HuH-7 (cell line): ENCODE measurements at regions not wholly inside any gene's neighbourhood (a gene's known extent, or its start where the extent isn't known, plus 50 kb on each side); places are given as distances from the start of the nearest gene placed in this dataset.
"Not testable (repeated sequence)": the region's sequence is repeated elsewhere in the genome, so short reads cannot be mapped to it uniquely, and the experiment has no call there.

Experiments used
- DNase-seq: peaks from one replicate; pipeline ENCODE4 v3.0.0; 2011; ENCODE audit warnings: low spot score

GRCh38 chr2:118791483-118791882 is 56.0 kb downstream of the EN1 start:
- no peak for DNase-seq

DNA sequence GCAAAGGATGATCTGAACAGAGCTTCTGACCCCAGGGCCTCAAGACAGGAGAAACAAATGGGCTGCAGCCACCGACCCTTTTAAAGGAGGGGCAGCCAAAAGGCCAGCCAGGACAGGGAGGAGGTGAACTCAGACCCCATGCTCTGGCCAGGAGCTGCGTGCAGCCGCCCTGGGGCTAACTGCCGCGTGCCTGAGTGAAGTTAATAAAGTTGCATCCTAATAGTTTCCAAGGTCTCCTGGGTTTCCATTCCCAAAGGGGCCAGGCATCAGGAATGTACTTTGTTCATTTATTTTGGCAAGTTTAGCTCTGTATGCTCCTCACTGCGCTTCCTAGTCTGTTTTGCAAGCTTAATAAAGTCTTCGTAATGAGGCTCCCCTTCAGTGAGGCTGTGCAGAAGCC is 60.7 kb downstream of the EN1 start:
- DNase-seq = no peak

DNA sequence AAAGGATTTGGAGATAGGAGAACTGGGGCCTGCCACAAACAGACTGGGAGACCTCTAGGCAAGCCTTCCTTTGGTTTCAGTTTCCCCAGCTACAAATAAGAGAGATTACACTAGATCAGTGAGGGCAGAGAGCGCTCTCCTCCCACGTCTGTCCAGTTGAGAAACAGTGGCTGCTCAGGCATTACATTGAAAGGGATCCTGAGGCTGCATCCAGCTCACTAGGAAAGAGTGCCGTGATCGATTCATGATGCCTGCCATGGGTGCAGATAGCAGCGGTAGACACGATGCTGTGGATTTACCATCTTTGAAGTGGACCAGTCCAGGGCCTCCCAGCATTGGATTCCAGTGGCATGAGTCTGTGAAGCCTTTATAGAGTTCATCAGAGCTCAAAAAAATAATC is 62.6 kb downstream of the EN1 start:
- no peak for DNase-seq

- no peak for DNase-seq
These were observed 68.1 kb downstream of the EN1 start for GRCh38 chr2:118779362-118779761.

GRCh38 chr2:118774458-118775133 is 72.9 kb downstream of the EN1 start:
- peak; percentile 27 for DNase-seq

DNA sequence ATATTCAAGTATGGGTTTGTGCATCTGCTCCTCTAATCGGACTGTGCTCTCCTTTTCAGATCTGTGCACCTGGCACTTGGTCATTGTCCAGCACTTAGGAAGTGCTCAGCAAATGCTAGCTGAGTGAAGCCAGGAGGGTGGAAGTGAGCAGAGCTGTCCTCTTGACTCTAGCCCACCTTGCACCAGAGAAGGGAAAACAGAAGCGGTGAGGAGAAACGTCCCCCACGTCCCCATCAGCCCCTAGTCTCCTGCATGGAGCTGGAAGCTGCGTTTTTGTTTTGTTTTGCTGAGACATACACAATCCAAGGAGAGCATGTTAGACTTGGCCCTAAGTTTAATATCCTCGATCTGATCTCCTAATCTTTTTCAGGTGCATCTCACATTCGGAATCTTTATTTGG is 73.6 kb downstream of the EN1 start:
- DNase-seq = no peak

- no peak for DNase-seq
These were observed 74.8 kb downstream of the EN1 start for GRCh38 chr2:118772487-118773200.

DNA sequence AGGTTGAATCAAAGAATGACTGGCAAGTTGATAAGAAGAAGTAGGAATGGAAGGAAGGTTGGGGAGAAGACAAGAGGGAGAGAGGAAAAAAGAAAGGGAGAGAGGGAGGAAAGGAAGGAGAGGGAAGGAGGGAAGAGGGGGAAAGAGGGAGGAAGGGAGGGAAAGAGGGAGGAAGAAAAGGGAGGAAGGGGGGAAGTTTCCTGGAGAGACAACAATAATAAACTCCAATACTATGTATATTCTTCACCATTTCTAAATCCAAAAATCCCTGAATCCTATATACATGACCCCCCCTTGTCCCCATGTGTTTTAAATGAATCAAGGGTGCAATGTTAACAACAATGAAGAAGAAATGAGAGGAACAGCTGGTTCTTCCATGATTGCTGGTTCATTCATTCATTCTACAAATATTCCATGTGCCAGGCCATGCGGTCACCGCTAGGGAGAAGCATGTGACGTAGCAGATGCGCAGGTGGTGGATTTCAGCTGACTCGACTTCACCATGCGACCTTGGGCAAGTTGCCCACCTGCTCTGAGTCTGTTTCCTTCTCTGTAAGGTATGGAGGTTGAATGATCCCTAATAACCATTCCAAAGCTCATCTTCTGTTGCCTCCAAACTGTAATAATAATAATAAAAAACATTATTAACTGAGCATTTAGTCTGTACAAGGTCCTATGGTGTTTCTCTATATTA is 77.6 kb downstream of the EN1 start:
- DNase-seq = no peak

DNA sequence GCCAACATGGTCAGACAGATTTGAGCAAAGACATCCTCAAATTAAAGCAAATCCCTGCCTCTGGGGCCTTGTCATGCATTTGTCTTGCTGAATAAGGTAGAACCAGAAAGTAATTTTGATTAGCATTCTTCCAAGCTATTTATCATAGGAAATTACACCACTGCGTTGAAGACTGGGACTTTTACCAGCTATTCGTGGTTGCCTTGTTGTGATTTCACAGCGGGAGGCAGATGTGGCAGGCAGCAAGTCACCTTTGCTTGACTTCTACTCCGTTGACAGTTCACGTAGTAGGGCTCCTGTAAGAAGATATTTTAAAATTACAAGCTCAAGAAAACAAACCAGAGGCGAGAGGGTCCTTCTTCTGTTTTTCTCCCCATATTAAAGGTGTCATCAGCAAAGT is 80.6 kb downstream of the EN1 start:
- no peak for DNase-seq

- no peak for DNase-seq
These were observed 82.6 kb downstream of the EN1 start for GRCh38 chr2:118764855-118765254.

DNA sequence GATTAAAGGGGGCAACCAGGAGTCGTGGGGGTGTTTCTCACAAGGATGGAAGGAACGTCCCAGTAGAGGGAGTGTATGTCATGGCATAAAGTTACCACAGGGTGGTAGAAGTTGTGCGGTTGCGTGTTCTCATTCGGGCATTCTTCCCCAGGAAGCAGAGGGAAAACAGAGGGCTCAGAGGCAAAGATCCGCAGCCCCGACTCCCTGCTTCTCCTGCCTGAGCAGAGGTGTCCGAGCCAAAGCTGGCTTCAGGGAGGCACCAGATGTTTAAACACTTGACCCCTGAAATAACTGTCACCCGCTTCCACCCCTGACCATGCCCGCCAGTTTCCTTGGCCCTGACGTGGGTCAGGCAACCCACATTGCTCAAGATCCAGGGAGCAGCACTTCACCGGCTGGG is 83.7 kb downstream of the EN1 start:
- DNase-seq = peak; percentile 24

GRCh38 chr2:118762290-118762689 is 85.2 kb downstream of the EN1 start:
- DNase-seq = no peak

GRCh38 chr2:118761771-118762170 is 85.7 kb downstream of the EN1 start:
- no peak for DNase-seq

DNA sequence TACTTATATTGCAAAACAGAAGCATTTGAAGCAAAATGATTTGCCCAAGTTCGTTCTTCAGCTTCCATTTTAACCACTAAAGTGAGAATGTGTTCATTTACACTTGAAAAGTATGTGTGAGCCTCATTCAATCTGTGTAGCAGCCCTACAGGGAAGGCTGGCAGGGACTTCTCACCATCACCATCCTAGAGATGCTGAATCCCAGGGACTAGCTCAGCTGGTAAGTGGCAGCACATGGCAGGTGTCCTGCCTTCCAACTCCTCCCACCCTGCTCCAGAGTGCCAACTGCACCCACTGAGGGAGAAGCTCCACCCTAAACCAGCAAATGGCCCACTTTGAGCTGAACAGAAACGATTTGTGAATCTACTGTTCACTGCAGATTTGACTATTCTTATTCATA is 91.5 kb downstream of the EN1 start:
- DNase-seq = no peak

DNA sequence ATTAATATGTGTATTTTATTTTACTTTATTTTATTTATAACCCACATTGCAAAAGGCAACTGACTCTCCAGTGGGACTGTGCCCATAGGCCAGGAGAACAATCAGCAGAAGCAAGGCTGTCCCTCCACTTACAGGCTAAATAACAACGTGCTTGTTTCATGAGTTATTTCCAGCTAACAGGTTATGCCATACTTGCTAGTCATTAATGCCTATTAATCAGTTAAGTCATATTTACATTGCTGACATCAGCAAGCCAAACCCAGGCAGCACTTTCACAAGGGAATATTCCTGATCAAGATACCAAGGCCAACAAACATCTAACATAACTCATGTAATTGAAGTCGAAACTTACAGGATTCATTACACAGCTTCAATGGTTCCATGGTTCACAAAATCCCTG is 92.1 kb downstream of the EN1 start:
- no peak for DNase-seq

- DNase-seq = no peak
These were observed 94.6 kb downstream of the EN1 start for GRCh38 chr2:118752762-118753429.

DNA sequence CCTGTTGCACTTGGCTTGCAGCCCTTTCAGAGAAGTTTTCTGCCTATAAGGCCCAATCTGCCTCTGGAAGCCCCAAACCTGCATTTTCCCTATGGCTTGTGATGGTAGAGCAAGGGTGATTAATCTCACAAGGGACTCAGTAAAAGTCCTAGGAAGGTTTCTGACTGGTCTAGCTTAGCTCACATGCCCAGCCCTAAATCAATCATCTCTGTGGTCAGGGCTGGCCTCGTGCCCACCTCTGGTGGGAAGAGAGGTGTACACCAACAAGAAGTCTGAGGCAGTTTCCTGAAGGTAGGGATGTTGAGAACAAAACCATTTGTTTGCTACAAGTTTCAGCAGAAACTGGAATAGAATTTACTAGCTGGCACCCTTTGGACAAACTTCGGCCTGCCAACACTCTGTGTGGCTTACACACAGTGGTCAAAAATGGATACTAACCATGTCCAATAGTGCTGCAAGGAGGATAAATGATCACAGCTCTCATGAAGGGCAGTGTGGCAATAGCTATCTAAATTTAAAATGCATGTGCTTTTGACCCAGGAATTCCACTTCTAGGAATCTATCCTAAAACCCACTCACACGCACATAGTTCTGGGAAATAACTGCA is 96.4 kb downstream of the EN1 start:
- no peak for DNase-seq

DNA sequence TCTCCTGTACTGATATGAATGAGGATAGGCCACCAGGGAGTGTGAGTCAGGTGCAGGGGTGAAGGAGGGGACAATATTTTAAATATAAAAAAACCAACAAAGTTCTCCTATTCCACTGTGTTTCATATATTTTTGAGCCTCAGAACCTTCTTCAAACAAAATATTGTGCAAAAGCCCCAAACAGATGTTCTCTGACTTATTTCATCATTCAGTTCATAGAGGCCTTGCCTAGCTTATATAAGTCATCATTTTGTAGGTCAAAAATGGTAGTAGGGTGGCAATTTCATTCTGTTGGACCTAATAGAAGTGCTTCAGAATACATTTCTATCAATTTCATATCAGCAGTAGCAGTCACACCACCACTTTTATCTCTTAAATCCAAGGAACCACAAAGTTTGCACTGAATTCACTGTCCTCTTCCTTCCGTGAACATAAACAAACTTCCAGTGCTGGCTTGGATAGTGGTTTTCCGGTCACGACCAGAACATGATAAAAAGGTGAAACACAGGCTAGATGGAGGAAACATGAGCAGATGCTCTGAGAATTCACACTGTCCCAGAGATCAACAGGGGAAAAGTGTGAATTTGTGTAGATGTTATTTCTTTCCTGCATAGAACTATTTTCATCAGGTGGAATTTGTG is 99.1 kb downstream of the EN1 start:
- DNase-seq = no peak

GRCh38 chr2:118747637-118748036 is 99.8 kb downstream of the EN1 start:
- no peak for DNase-seq

- no peak for DNase-seq
These were observed 100.4 kb downstream of the EN1 start for GRCh38 chr2:118747066-118747465.

DNA sequence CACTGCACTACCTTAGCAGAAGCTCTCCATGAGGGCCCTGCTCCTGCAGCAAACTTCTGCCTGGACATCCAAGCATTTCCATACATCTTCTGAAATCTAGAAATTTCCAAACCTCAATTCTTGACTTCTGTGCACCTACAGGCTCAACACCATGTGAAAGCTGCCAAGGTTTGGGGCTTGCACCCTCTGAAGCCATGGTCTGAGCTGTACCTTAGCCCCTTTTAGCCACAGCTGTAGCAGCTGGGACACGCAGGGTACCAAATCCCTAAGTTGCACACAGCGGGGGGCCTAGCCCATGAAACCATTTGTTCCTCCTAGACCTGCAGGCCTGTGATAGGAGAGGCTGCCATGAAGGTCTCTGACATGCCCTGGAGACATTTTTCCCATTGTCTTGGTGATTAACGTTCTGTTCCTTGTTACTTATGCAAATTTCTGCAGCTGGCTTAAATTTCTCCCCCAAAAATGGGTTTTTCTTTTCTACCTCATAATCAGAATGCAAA is 102.7 kb downstream of the EN1 start:
- DNase-seq = not testable (repeated sequence)
